ENCODE measurements at regions not wholly inside any gene's neighbourhood (a gene's known extent, or its start where the extent isn't known, plus 50 kb on each side); places are given as distances from the start of the nearest gene placed in this dataset.

DNA sequence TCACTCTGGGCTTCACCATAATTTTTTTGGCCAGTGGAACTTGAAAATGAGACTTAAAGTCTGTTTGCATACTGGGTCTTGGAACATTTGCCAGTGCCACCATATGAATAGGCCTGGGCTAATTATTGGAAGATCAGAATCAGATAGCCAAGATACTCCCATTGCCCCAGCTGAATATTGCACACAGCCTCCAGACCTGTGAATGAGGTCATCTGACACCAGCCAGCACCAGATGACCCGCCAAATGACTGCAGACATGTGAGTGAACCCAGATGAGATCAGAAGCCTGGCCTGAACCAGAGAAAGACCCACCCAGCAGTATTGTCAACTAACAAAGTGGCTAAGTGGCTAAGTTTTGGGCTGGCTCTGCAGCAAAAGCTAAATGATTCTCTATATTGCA lies 220.5 kb upstream of the MPDZ start:
- Histone ChIP-seq H3K4me1 (no peaks in the 10 kb centered on the region), H3K9me3 (no peaks in the 10 kb centered on the region), H3K27me3 (no peaks in the 10 kb centered on the region), H3K4me3 (replicated peaks in 1 of 3) (no peak overlapping the region), H3K36me3 (no peaks in the 10 kb centered on the region), H3K27ac (no peak overlapping the region)
- WGBS, 2 donors: 78 to 86% methylated on average over 1 of the region's 1 CpG
- no peak for TF ChIP-seq POLR2A (IDR thresholded peaks at IDR 0.05)
- TF ChIP-seq, protein P1, sequence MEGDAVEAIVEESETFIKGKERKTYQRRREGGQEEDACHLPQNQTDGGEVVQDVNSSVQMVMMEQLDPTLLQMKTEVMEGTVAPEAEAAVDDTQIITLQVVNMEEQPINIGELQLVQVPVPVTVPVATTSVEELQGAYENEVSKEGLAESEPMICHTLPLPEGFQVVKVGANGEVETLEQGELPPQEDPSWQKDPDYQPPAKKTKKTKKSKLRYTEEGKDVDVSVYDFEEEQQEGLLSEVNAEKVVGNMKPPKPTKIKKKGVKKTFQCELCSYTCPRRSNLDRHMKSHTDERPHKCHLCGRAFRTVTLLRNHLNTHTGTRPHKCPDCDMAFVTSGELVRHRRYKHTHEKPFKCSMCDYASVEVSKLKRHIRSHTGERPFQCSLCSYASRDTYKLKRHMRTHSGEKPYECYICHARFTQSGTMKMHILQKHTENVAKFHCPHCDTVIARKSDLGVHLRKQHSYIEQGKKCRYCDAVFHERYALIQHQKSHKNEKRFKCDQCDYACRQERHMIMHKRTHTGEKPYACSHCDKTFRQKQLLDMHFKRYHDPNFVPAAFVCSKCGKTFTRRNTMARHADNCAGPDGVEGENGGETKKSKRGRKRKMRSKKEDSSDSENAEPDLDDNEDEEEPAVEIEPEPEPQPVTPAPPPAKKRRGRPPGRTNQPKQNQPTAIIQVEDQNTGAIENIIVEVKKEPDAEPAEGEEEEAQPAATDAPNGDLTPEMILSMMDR (IDR thresholded peaks at IDR 0.05): no peak
- no peak for DNase-seq
- intact Hi-C loops (cut with DNase I): no loop called here

- DNase-seq: no peak
- no peaks in the 10 kb centered on the region for H3K9me3 ChIP-seq
- no peaks in the 10 kb centered on the region for H3K36me3 ChIP-seq
- no peaks in the 10 kb centered on the region for H3K27me3 ChIP-seq
- WGBS, 2 donors: 91 to 93% methylated on average over 3 of the region's 3 CpGs
- no peak overlapping the region for H3K27ac ChIP-seq
- no peak overlapping the region for H3K4me3 ChIP-seq (replicated peaks in 1 of 3)
- intact Hi-C loops (cut with DNase I): no loop called here
- H3K4me1 ChIP-seq: no peaks in the 10 kb centered on the region
- TF ChIP-seq POLR2A (IDR thresholded peaks at IDR 0.05): no peak
- TF ChIP-seq, protein P1 (IDR thresholded peaks at IDR 0.05): no peak
Measured at GRCh38 chr9:13493697-13494096, 214.2 kb upstream of the MPDZ start.

DNA sequence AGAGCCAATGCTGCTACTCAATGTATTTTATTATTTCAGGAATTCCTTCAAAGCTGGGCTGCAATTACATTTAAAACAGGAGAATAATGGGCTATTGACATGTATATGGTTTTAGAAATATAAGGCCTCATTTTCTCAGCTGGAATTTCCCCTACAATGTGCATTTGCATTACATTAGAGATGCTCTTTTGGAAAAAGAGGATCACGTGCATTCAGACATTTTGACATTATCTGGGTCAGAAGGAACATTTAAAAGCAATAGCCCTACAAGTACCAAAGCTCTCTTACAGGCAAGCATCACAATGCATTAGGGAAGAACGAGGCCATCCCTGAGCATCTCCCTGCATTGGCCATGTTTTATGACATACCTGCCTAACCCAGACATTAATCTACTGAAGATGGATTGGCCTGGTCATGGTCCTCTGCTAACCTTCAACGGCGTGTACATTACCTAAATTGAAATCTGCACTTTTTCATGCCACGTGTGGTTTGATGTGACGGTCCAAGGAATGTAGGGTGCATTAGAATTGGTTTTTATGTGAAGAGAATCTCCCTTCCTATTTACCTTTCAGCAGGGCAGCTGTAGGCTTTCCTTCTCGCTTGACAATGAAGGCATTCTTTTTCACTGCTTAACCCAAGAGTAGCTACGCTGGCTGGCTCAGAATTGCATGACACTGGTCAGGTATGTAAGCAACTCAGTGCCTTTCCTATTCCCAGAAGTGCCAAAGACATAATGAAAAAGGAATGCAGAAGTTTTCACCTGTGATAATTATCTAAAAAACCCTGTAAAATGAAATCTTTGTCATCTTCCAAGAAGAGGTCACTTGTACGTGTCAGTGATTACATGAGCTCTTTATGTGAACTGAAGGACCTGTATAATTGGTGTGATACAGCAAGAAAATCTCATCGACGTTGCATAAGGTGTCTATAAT lies 212.3 kb upstream of the MPDZ start:
- Histone ChIP-seq H3K4me3 (replicated peaks in 1 of 3) (no peak overlapping the region), H3K36me3 (no peaks in the 10 kb centered on the region), H3K4me1 (peaks cover 0 to 7% of the 10 kb centered on the region in 2 donors), H3K27ac (peak overlapping the region in 1 of 3 donors; percentile 3), H3K9me3 (no peaks in the 10 kb centered on the region), H3K27me3 (no peaks in the 10 kb centered on the region)
- TF ChIP-seq, protein P1 (IDR thresholded peaks at IDR 0.05): no peak
- no peak for TF ChIP-seq POLR2A (IDR thresholded peaks at IDR 0.05)
- WGBS, 2 donors: 86 to 90% methylated on average over 11 of the region's 11 CpGs
- intact Hi-C loops (cut with DNase I): no loop called here
- no peak for DNase-seq

DNA sequence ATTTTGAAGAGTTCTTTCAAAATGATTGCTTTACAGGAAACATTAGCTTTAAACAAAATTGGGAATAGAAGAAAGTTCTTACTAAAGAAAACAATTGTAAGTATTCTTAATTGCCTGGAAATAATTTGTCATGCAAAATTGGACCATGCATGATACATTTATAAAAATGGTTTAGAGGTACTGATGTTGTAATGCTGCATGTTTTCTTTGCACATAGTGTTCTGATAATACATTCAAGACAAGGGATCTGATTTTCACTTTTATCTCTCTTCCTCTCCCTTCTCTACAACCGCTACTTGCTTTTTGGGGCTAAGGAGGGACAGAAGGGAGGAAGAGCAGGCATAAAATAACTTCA lies 211.6 kb upstream of the MPDZ start:
- H3K4me1 ChIP-seq: peaks cover 0 to 7% of the 10 kb centered on the region in 2 donors
- H3K9me3 ChIP-seq: no peaks in the 10 kb centered on the region
- H3K36me3 ChIP-seq: no peaks in the 10 kb centered on the region
- H3K27me3 ChIP-seq: no peaks in the 10 kb centered on the region
- intact Hi-C loops (cut with DNase I): no loop called here
- TF ChIP-seq, protein P1 (IDR thresholded peaks at IDR 0.05): no peak
- no peak for TF ChIP-seq POLR2A (IDR thresholded peaks at IDR 0.05)
- H3K27ac ChIP-seq: peak overlapping the region in 1 of 3 donors; percentile 3
- H3K4me3 ChIP-seq (replicated peaks in 1 of 3): no peak overlapping the region
- DNase-seq: no peak
- 77% methylated on average over 1 of the region's 1 CpG for WGBS, 2 donors

DNA sequence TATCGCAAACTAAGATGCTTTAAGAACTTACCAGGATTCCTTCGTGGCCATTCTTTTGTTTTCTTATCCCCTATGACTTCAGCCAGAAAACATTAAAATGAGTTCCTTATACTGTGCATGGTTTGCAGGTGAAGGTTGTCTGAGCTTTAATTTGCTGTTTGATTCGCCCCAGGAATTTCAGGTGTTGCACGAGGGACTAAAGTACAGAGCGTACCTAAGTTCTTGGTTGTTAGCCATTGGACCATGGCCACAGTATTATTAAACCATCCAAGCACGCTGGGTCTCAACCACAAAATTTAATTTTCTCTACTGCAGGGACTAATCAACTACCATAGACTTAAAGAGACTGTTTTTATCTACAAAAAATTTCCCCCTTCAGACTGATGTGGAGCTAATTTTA lies 208.4 kb upstream of the MPDZ start:
- intact Hi-C loops (cut with DNase I): no loop called here
- no peak overlapping the region for H3K4me3 ChIP-seq (replicated peaks in 1 of 3)

More for the DNA sequence above, 208.4 kb upstream of the MPDZ start:
- 50% methylated on average over 6 of the region's 6 CpGs for WGBS, 2 donors
- H3K27ac ChIP-seq: peak overlapping the region in 2 of 3 donors; percentile 8 to 29
- no peaks in the 10 kb centered on the region for H3K27me3 ChIP-seq
- no peaks in the 10 kb centered on the region for H3K9me3 ChIP-seq
- H3K36me3 ChIP-seq: no peaks in the 10 kb centered on the region
- H3K4me1 ChIP-seq: peaks cover 7% of the 10 kb centered on the region in 2 donors
- peak; percentile 30 to 61 for DNase-seq
- no peak for TF ChIP-seq POLR2A (IDR thresholded peaks at IDR 0.05)
- TF ChIP-seq, protein P1 (IDR thresholded peaks at IDR 0.05): no peak

Measured in thyroid gland (tissue), 4 donors.